ENCODE measurements at regions not wholly inside any gene's neighbourhood (a gene's known extent, or its start where the extent isn't known, plus 50 kb on each side); places are given as distances from the start of the nearest gene placed in this dataset.

GRCh38 chr1:30188329-30188728, 535.1 kb downstream of the MATN1 start:
- Mint-ChIP-seq H3K27ac (no peak overlapping the region), H3K27me3 (no peaks in the 10 kb centered on the region), H3K9me3 (no peaks in the 10 kb centered on the region), H3K36me3 (ENCODE audit: low read depth) (no peaks in the 10 kb centered on the region), H3K4me1 (peaks cover 25% of the 10 kb centered on the region), H3K4me3 (no peak overlapping the region)
- DNase-seq: no peak
- intact Hi-C loops (cut with micrococcal nuclease): no loop called here

GRCh38 chr1:30187413-30188023, 535.9 kb downstream of the MATN1 start:
- intact Hi-C loops (cut with micrococcal nuclease): no loop called here

GRCh38 chr1:30186586-30186985, 536.8 kb downstream of the MATN1 start:
- intact Hi-C loops (cut with micrococcal nuclease): no loop called here
- Mint-ChIP-seq H3K9me3 (no peaks in the 10 kb centered on the region), H3K4me3 (no peak overlapping the region), H3K36me3 (ENCODE audit: low read depth) (no peaks in the 10 kb centered on the region), H3K27me3 (peaks cover 4% of the 10 kb centered on the region), H3K27ac (no peak overlapping the region), H3K4me1 (peaks cover 15% of the 10 kb centered on the region)
- no peak for DNase-seq

More at GRCh38 chr1:30187413-30188023, 535.9 kb downstream of the MATN1 start:
- Mint-ChIP-seq H3K4me1 (peaks cover 19% of the 10 kb centered on the region), H3K36me3 (ENCODE audit: low read depth) (no peaks in the 10 kb centered on the region), H3K27me3 (no peaks in the 10 kb centered on the region), H3K27ac (no peak overlapping the region), H3K4me3 (no peak overlapping the region), H3K9me3 (no peaks in the 10 kb centered on the region)
- DNase-seq: peak; percentile 40

- no peak overlapping the region for H3K4me3 Mint-ChIP-seq
- DNase-seq: no peak
- peaks cover 8% of the 10 kb centered on the region for H3K4me1 Mint-ChIP-seq
- no peaks in the 10 kb centered on the region for H3K9me3 Mint-ChIP-seq
- H3K36me3 Mint-ChIP-seq (ENCODE audit: low read depth): no peaks in the 10 kb centered on the region
- H3K27ac Mint-ChIP-seq: no peak overlapping the region
- intact Hi-C loops (cut with micrococcal nuclease): no loop called here
- peaks cover 4% of the 10 kb centered on the region for H3K27me3 Mint-ChIP-seq
Measured at GRCh38 chr1:30185809-30186208, 537.6 kb downstream of the MATN1 start.

GRCh38 chr1:30185313-30185712, 538.1 kb downstream of the MATN1 start:
- intact Hi-C loops (cut with micrococcal nuclease): no loop called here
- no peak for DNase-seq
- Mint-ChIP-seq H3K9me3 (no peaks in the 10 kb centered on the region), H3K36me3 (ENCODE audit: low read depth) (no peaks in the 10 kb centered on the region), H3K4me3 (no peak overlapping the region), H3K27ac (no peak overlapping the region), H3K27me3 (peaks cover 4% of the 10 kb centered on the region), H3K4me1 (peaks cover 4% of the 10 kb centered on the region)

GRCh38 chr1:30184393-30185141, 538.8 kb downstream of the MATN1 start:
- no peak overlapping the region for H3K27ac Mint-ChIP-seq
- intact Hi-C loops (cut with micrococcal nuclease): no loop called here

GRCh38 chr1:30183895-30184294, 539.5 kb downstream of the MATN1 start:
- Mint-ChIP-seq H3K27me3 (peaks cover 6% of the 10 kb centered on the region), H3K36me3 (ENCODE audit: low read depth) (no peaks in the 10 kb centered on the region), H3K27ac (no peak overlapping the region), H3K4me1 (no peaks in the 10 kb centered on the region), H3K9me3 (no peaks in the 10 kb centered on the region), H3K4me3 (no peak overlapping the region)
- intact Hi-C loops (cut with micrococcal nuclease): no loop called here
- DNase-seq: no peak

More at GRCh38 chr1:30184393-30185141, 538.8 kb downstream of the MATN1 start:
- DNase-seq: no peak
- no peaks in the 10 kb centered on the region for H3K36me3 Mint-ChIP-seq (ENCODE audit: low read depth)
- no peak overlapping the region for H3K4me3 Mint-ChIP-seq
- H3K9me3 Mint-ChIP-seq: no peaks in the 10 kb centered on the region
- peaks cover 4% of the 10 kb centered on the region for H3K27me3 Mint-ChIP-seq
- no peaks in the 10 kb centered on the region for H3K4me1 Mint-ChIP-seq

- Mint-ChIP-seq H3K36me3 (ENCODE audit: low read depth) (no peaks in the 10 kb centered on the region), H3K4me1 (no peaks in the 10 kb centered on the region), H3K4me3 (no peak overlapping the region), H3K27ac (no peak overlapping the region), H3K9me3 (no peaks in the 10 kb centered on the region), H3K27me3 (peaks cover 6% of the 10 kb centered on the region)
- DNase-seq: no peak
- intact Hi-C loops (cut with micrococcal nuclease): no loop called here
Measured at GRCh38 chr1:30183006-30183405, 540.4 kb downstream of the MATN1 start.

- H3K27me3 Mint-ChIP-seq: peaks cover 16% of the 10 kb centered on the region
Measured at GRCh38 chr1:30179942-30180543, 543.3 kb downstream of the MATN1 start.

GRCh38 chr1:30176477-30176876, 546.9 kb downstream of the MATN1 start:
- Mint-ChIP-seq H3K36me3 (ENCODE audit: low read depth) (no peaks in the 10 kb centered on the region), H3K27ac (no peak overlapping the region), H3K4me1 (no peaks in the 10 kb centered on the region), H3K27me3 (peaks cover 16% of the 10 kb centered on the region), H3K4me3 (no peak overlapping the region), H3K9me3 (no peaks in the 10 kb centered on the region)
- intact Hi-C loops (cut with micrococcal nuclease): no loop called here
- no peak for DNase-seq

More at GRCh38 chr1:30179942-30180543, 543.3 kb downstream of the MATN1 start:
- Mint-ChIP-seq H3K4me1 (no peaks in the 10 kb centered on the region), H3K36me3 (ENCODE audit: low read depth) (no peaks in the 10 kb centered on the region), H3K27ac (no peak overlapping the region), H3K9me3 (no peaks in the 10 kb centered on the region), H3K4me3 (no peak overlapping the region)
- peak; percentile 35 for DNase-seq
- intact Hi-C loops (cut with micrococcal nuclease): no loop called here

GRCh38 chr1:30174499-30174898, 548.9 kb downstream of the MATN1 start:
- intact Hi-C loops (cut with micrococcal nuclease): no loop called here
- Mint-ChIP-seq H3K4me3 (no peak overlapping the region), H3K27ac (no peak overlapping the region), H3K4me1 (no peaks in the 10 kb centered on the region), H3K36me3 (ENCODE audit: low read depth) (no peaks in the 10 kb centered on the region), H3K9me3 (no peaks in the 10 kb centered on the region), H3K27me3 (peaks cover 17% of the 10 kb centered on the region)
- DNase-seq: no peak

GRCh38 chr1:30173560-30173959, 549.8 kb downstream of the MATN1 start:
- no peaks in the 10 kb centered on the region for H3K36me3 Mint-ChIP-seq (ENCODE audit: low read depth)
- no peaks in the 10 kb centered on the region for H3K9me3 Mint-ChIP-seq
- H3K27ac Mint-ChIP-seq: no peak overlapping the region
- no peaks in the 10 kb centered on the region for H3K4me1 Mint-ChIP-seq
- intact Hi-C loops (cut with micrococcal nuclease): no loop called here
- H3K27me3 Mint-ChIP-seq: peaks cover 16% of the 10 kb centered on the region
- peak; percentile 35 for DNase-seq
- no peak overlapping the region for H3K4me3 Mint-ChIP-seq

GRCh38 chr1:30172757-30173156, 550.6 kb downstream of the MATN1 start:
- Mint-ChIP-seq H3K27ac (no peak overlapping the region), H3K27me3 (peaks cover 18% of the 10 kb centered on the region), H3K4me3 (no peak overlapping the region), H3K4me1 (no peaks in the 10 kb centered on the region), H3K9me3 (no peaks in the 10 kb centered on the region), H3K36me3 (ENCODE audit: low read depth) (no peaks in the 10 kb centered on the region)
- intact Hi-C loops (cut with micrococcal nuclease): no loop called here
- peak; percentile 43 for DNase-seq

- no peak overlapping the region for H3K4me3 Mint-ChIP-seq
- no peaks in the 10 kb centered on the region for H3K9me3 Mint-ChIP-seq
- no peaks in the 10 kb centered on the region for H3K36me3 Mint-ChIP-seq (ENCODE audit: low read depth)
- peaks cover 20% of the 10 kb centered on the region for H3K27me3 Mint-ChIP-seq
- DNase-seq: peak; percentile 34
- intact Hi-C loops (cut with micrococcal nuclease): no loop called here
- H3K27ac Mint-ChIP-seq: no peak overlapping the region
- no peaks in the 10 kb centered on the region for H3K4me1 Mint-ChIP-seq
Measured at GRCh38 chr1:30172299-30172694, 551.1 kb downstream of the MATN1 start.

Data from activated CD4-positive, alpha-beta T cell treated with anti-CD3 and anti-CD28 coated beads, Interleukin-2, amount 10 ng/mL, durations not matched to agents 24 days and 14 days (primary cell).